GM13976 (cell line): ENCODE measurements at regions not wholly inside any gene's neighbourhood (a gene's known extent, or its start where the extent isn't known, plus 50 kb on each side); places are given as distances from the start of the nearest gene placed in this dataset.

Experiments used
- DNase-seq: peaks from one replicate; pipeline ENCODE4 v3.0.0; 2012; ENCODE audit warnings: low spot score
- CTCF ChIP-seq: IDR thresholded peaks from 2 replicates; pipeline ENCODE4 v1.5.1; 2012; ENCODE audit warnings: borderline replicate concordance, mild to moderate bottlenecking; ENCODE audit not compliant: insufficient read depth; ENCODE audit errors: extremely low read depth, missing control alignments, control extremely low read depth
- in situ Hi-C: fragments of 300-500 bp; cut with MboI; formaldehyde crosslinking; loops from one replicate; pipeline ENCODE4 v1.12.0; 2022; ENCODE audit warnings: low sequenced_read_pairs, mixed read lengths, inconsistent platforms; ENCODE audit not compliant: unreplicated experiment

GRCh38 chr22:48803948-48804810, 1023.5 kb downstream of the BRD1 start:
- in situ Hi-C loops, result no loop called here
- TF ChIP-seq CTCF, result no peak
- no peak for DNase-seq

- in situ Hi-C loops, result no loop called here
- no peak for DNase-seq
- TF ChIP-seq CTCF, result no peak
Observed at GRCh38 chr22:48803171-48803947, 1024.3 kb downstream of the BRD1 start.

GRCh38 chr22:48802576-48802975, 1025.1 kb downstream of the BRD1 start:
- in situ Hi-C loops, result no loop called here
- no peak for TF ChIP-seq CTCF
- DNase-seq, result no peak

- DNase-seq, result no peak
- TF ChIP-seq CTCF, result no peak
- in situ Hi-C loops, result no loop called here
Observed at GRCh38 chr22:48800886-48801607, 1026.6 kb downstream of the BRD1 start.

GRCh38 chr22:48800036-48800885, 1027.4 kb downstream of the BRD1 start:
- in situ Hi-C loops, result no loop called here
- TF ChIP-seq CTCF, result no peak

More at GRCh38 chr22:48800036-48800885, 1027.4 kb downstream of the BRD1 start:
- DNase-seq, result no peak
